ENCODE measurements at regions not wholly inside any gene's neighbourhood (a gene's known extent, or its start where the extent isn't known, plus 50 kb on each side); places are given as distances from the start of the nearest gene placed in this dataset.

GRCh38 chr9:81047280-81047679 lies 642.1 kb downstream of the TLE1 start:
- no peaks in the 10 kb centered on the region for H3K27me3 ChIP-seq (ENCODE audit: insufficient read depth, poor library complexity, severe bottlenecking)
- H3K4me3 ChIP-seq (ENCODE audit: severe bottlenecking) = no peak overlapping the region
- H3K36me3 ChIP-seq (ENCODE audit: low read depth) = no peaks in the 10 kb centered on the region
- no peak for DNase-seq (ENCODE audit: low spot score)
- no peak for TF ChIP-seq CTCF (IDR thresholded peaks at IDR 0.05; ENCODE audit: poor library complexity, severe bottlenecking)
- no peaks in the 10 kb centered on the region for H3K4me1 ChIP-seq (ENCODE audit: insufficient read depth, poor library complexity, severe bottlenecking)
- H3K27ac ChIP-seq (ENCODE audit: poor library complexity, severe bottlenecking) = no peak overlapping the region
- H3K9me3 ChIP-seq (ENCODE audit: severe bottlenecking) = no peaks in the 10 kb centered on the region
- no peak for ATAC-seq (ENCODE audit: low read depth)

GRCh38 chr9:81045658-81046057 lies 643.7 kb downstream of the TLE1 start:
- TF ChIP-seq CTCF (IDR thresholded peaks at IDR 0.05; ENCODE audit: poor library complexity, severe bottlenecking) = no peak
- Histone ChIP-seq H3K9me3 (ENCODE audit: severe bottlenecking) (no peaks in the 10 kb centered on the region), H3K27ac (ENCODE audit: poor library complexity, severe bottlenecking) (no peak overlapping the region), H3K27me3 (ENCODE audit: insufficient read depth, poor library complexity, severe bottlenecking) (no peaks in the 10 kb centered on the region), H3K36me3 (ENCODE audit: low read depth) (no peaks in the 10 kb centered on the region), H3K4me3 (ENCODE audit: severe bottlenecking) (no peak overlapping the region), H3K4me1 (ENCODE audit: insufficient read depth, poor library complexity, severe bottlenecking) (no peaks in the 10 kb centered on the region)
- ATAC-seq (ENCODE audit: low read depth) = no peak
- no peak for DNase-seq (ENCODE audit: low spot score)

GRCh38 chr9:81037889-81038288 lies 651.5 kb downstream of the TLE1 start:
- ATAC-seq (ENCODE audit: low read depth) = no peak
- Histone ChIP-seq H3K4me1 (ENCODE audit: insufficient read depth, poor library complexity, severe bottlenecking) (peaks cover 6% of the 10 kb centered on the region), H3K4me3 (ENCODE audit: severe bottlenecking) (no peak overlapping the region), H3K9me3 (ENCODE audit: severe bottlenecking) (no peaks in the 10 kb centered on the region), H3K27ac (ENCODE audit: poor library complexity, severe bottlenecking) (no peak overlapping the region), H3K27me3 (ENCODE audit: insufficient read depth, poor library complexity, severe bottlenecking) (no peaks in the 10 kb centered on the region), H3K36me3 (ENCODE audit: low read depth) (no peaks in the 10 kb centered on the region)
- DNase-seq (ENCODE audit: low spot score) = no peak
- TF ChIP-seq CTCF (IDR thresholded peaks at IDR 0.05; ENCODE audit: poor library complexity, severe bottlenecking) = no peak

DNA sequence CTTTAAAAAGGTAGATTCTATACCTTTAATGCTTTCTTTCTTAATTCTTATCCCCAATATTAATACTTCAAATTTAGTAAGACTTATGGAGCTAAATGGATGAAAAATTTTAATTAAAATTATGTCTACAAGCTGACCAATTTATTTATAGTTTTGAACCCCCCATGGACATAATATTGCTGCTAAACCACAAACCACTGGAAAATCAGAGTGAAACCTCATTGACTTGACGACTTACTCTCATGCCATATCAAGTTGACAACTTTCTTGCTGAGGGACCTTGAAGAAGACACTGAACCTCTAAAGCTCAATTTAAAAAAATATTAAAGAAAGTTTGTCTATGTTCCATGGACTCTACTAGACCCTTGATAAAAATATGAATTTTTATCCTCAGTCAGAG lies 653.7 kb downstream of the TLE1 start:
- H3K36me3 ChIP-seq (ENCODE audit: low read depth) = no peaks in the 10 kb centered on the region
- ATAC-seq (ENCODE audit: low read depth) = no peak
- H3K27me3 ChIP-seq (ENCODE audit: insufficient read depth, poor library complexity, severe bottlenecking) = no peaks in the 10 kb centered on the region
- no peak overlapping the region for H3K27ac ChIP-seq (ENCODE audit: poor library complexity, severe bottlenecking)
- DNase-seq (ENCODE audit: low spot score) = no peak
- no peak for TF ChIP-seq CTCF (IDR thresholded peaks at IDR 0.05; ENCODE audit: poor library complexity, severe bottlenecking)
- H3K4me1 ChIP-seq (ENCODE audit: insufficient read depth, poor library complexity, severe bottlenecking) = peaks cover 27% of the 10 kb centered on the region
- H3K9me3 ChIP-seq (ENCODE audit: severe bottlenecking) = no peaks in the 10 kb centered on the region
- no peak overlapping the region for H3K4me3 ChIP-seq (ENCODE audit: severe bottlenecking)

- 0 out of 3 replicates have a peak, but pooled peaks have one; percentile 20 for ATAC-seq (ENCODE audit: low read depth)
Measured at GRCh38 chr9:81035171-81035570, 654.2 kb downstream of the TLE1 start.

More at GRCh38 chr9:81035171-81035570, 654.2 kb downstream of the TLE1 start:
- Histone ChIP-seq H3K27ac (ENCODE audit: poor library complexity, severe bottlenecking) (no peak overlapping the region), H3K9me3 (ENCODE audit: severe bottlenecking) (no peaks in the 10 kb centered on the region), H3K4me1 (ENCODE audit: insufficient read depth, poor library complexity, severe bottlenecking) (peaks cover 27% of the 10 kb centered on the region), H3K27me3 (ENCODE audit: insufficient read depth, poor library complexity, severe bottlenecking) (no peaks in the 10 kb centered on the region), H3K4me3 (ENCODE audit: severe bottlenecking) (no peak overlapping the region), H3K36me3 (ENCODE audit: low read depth) (no peaks in the 10 kb centered on the region)
- no peak for DNase-seq (ENCODE audit: low spot score)
- TF ChIP-seq CTCF (IDR thresholded peaks at IDR 0.05; ENCODE audit: poor library complexity, severe bottlenecking) = no peak

All from RWPE2 (cell line).